HL-60 (cell line): ENCODE measurements at regions not wholly inside any gene's neighbourhood (a gene's known extent, or its start where the extent isn't known, plus 50 kb on each side); places are given as distances from the start of the nearest gene placed in this dataset.

Experiments used
- POLR2AphosphoS5 ChIP-seq: IDR thresholded peaks from 2 replicates; pipeline ENCODE4 v1.6.1; 2012; ENCODE audit warnings: low read depth
- TF ChIP-seq, protein P1 (sequence below): IDR thresholded peaks from one replicate; pipeline ENCODE4 v1.5.1; 2011; ENCODE audit warnings: low read length, control low read depth, inconsistent platforms; ENCODE audit not compliant: insufficient read depth
- TF ChIP-seq, protein P2 (sequence below): IDR thresholded peaks from 2 replicates; pipeline ENCODE4 v1.6.1; 2012; ENCODE audit warnings: low read depth; ENCODE audit not compliant: insufficient replicate concordance

DNA sequence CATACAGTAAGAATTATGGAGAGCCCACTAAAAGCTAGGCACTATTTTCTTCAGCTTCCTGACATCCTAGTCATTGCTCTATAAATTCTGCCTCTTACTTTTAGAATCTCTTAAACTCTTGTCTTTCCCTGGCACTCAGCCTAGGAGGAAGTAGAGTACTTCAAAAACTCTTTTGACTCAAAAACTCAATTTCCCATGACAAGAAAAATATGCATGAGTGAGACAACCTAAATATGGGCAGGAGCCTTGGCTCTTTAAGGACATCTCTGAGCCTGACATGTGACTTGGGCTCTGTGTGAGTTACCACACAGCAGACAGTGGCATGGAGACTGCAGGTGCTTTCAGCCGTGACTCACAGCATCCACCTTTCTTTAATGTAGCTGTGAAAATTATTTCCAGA lies 97.5 kb upstream of the CCDC179 start:
- TF ChIP-seq, protein P1, sequence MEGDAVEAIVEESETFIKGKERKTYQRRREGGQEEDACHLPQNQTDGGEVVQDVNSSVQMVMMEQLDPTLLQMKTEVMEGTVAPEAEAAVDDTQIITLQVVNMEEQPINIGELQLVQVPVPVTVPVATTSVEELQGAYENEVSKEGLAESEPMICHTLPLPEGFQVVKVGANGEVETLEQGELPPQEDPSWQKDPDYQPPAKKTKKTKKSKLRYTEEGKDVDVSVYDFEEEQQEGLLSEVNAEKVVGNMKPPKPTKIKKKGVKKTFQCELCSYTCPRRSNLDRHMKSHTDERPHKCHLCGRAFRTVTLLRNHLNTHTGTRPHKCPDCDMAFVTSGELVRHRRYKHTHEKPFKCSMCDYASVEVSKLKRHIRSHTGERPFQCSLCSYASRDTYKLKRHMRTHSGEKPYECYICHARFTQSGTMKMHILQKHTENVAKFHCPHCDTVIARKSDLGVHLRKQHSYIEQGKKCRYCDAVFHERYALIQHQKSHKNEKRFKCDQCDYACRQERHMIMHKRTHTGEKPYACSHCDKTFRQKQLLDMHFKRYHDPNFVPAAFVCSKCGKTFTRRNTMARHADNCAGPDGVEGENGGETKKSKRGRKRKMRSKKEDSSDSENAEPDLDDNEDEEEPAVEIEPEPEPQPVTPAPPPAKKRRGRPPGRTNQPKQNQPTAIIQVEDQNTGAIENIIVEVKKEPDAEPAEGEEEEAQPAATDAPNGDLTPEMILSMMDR: no peak
- TF ChIP-seq, protein P2, sequence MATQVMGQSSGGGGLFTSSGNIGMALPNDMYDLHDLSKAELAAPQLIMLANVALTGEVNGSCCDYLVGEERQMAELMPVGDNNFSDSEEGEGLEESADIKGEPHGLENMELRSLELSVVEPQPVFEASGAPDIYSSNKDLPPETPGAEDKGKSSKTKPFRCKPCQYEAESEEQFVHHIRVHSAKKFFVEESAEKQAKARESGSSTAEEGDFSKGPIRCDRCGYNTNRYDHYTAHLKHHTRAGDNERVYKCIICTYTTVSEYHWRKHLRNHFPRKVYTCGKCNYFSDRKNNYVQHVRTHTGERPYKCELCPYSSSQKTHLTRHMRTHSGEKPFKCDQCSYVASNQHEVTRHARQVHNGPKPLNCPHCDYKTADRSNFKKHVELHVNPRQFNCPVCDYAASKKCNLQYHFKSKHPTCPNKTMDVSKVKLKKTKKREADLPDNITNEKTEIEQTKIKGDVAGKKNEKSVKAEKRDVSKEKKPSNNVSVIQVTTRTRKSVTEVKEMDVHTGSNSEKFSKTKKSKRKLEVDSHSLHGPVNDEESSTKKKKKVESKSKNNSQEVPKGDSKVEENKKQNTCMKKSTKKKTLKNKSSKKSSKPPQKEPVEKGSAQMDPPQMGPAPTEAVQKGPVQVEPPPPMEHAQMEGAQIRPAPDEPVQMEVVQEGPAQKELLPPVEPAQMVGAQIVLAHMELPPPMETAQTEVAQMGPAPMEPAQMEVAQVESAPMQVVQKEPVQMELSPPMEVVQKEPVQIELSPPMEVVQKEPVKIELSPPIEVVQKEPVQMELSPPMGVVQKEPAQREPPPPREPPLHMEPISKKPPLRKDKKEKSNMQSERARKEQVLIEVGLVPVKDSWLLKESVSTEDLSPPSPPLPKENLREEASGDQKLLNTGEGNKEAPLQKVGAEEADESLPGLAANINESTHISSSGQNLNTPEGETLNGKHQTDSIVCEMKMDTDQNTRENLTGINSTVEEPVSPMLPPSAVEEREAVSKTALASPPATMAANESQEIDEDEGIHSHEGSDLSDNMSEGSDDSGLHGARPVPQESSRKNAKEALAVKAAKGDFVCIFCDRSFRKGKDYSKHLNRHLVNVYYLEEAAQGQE: no peak
- TF ChIP-seq POLR2AphosphoS5: no peak
